SH-SY5Y (cell line): ENCODE measurements at regions not wholly inside any gene's neighbourhood (a gene's known extent, or its start where the extent isn't known, plus 50 kb on each side); places are given as distances from the start of the nearest gene placed in this dataset.

Source experiments
- GATA2 ChIP-seq: IDR thresholded peaks from 2 replicates; pipeline ENCODE4 v1.6.1; 2011; ENCODE audit warnings: mild to moderate bottlenecking, low read depth, low read length
- GATA3 ChIP-seq: IDR thresholded peaks from 2 replicates; pipeline ENCODE4 v1.6.1; 2011; ENCODE audit warnings: low read depth, mild to moderate bottlenecking, low read length, moderate library complexity

- TF ChIP-seq GATA2, result no peak
- no peak for TF ChIP-seq GATA3
These were observed 130.8 kb upstream of the HS6ST1 start for GRCh38 chr2:128449226-128450061.

GRCh38 chr2:128450211-128451024, 131.8 kb upstream of the HS6ST1 start:
- TF ChIP-seq GATA3 (no peak), GATA2 (peak; percentile 36; the same call in 1 of the 2 replicates)

GRCh38 chr2:128451084-128452023, 132.7 kb upstream of the HS6ST1 start:
- TF ChIP-seq GATA2 (no peak), GATA3 (no peak)

- no peak for TF ChIP-seq GATA2
- TF ChIP-seq GATA3, result no peak
These were observed 133.3 kb upstream of the HS6ST1 start for GRCh38 chr2:128452024-128452411.

- TF ChIP-seq GATA2, result no peak
- no peak for TF ChIP-seq GATA3
These were observed 134.2 kb upstream of the HS6ST1 start for GRCh38 chr2:128452536-128453530.

- TF ChIP-seq GATA2, result no peak
- no peak for TF ChIP-seq GATA3
These were observed 136.5 kb upstream of the HS6ST1 start for GRCh38 chr2:128454980-128455720.

GRCh38 chr2:128455721-128456050, 137.0 kb upstream of the HS6ST1 start:
- TF ChIP-seq GATA3 (no peak), GATA2 (no peak)

- no peak for TF ChIP-seq GATA3
- no peak for TF ChIP-seq GATA2
These were observed 137.6 kb upstream of the HS6ST1 start for GRCh38 chr2:128456281-128456680.

GRCh38 chr2:128457006-128457604, 138.4 kb upstream of the HS6ST1 start:
- no peak for TF ChIP-seq GATA2
- no peak for TF ChIP-seq GATA3

GRCh38 chr2:128457716-128458115, 139.0 kb upstream of the HS6ST1 start:
- TF ChIP-seq GATA2 (no peak), GATA3 (no peak)

- TF ChIP-seq GATA3 (no peak), GATA2 (no peak)
These were observed 139.8 kb upstream of the HS6ST1 start for GRCh38 chr2:128458505-128458904.

GRCh38 chr2:128464456-128464855, 145.8 kb upstream of the HS6ST1 start:
- TF ChIP-seq GATA3, result no peak
- no peak for TF ChIP-seq GATA2
